ENCODE measurements at regions not wholly inside any gene's neighbourhood (a gene's known extent, or its start where the extent isn't known, plus 50 kb on each side); places are given as distances from the start of the nearest gene placed in this dataset.

- no peak for TF ChIP-seq CTCF (IDR thresholded peaks at IDR 0.05)
- no peak for TF ChIP-seq POLR2A (IDR thresholded peaks at IDR 0.05)
These were observed 560.4 kb upstream of the MCTP2 start for GRCh38 chr15:93670931-93671330.
